Esophagus squamous epithelium (tissue), 5 donors: ENCODE measurements at regions not wholly inside any gene's neighbourhood (a gene's known extent, or its start where the extent isn't known, plus 50 kb on each side); places are given as distances from the start of the nearest gene placed in this dataset.
"Not testable (repeated sequence)": the region's sequence is repeated elsewhere in the genome, so short reads cannot be mapped to it uniquely, and the experiment has no call there.

ENCODE experiments used
- DNase-seq: peaks from one replicate; lab custom pipeline; 2025; lab: John Stamatoyannopoulos, UW
- H3K27ac ChIP-seq, 4 donors: fragments of 200-600 bp; sonication (generic); one replicate each; pipeline ENCODE4 v1.5.1; 2016 to 2019; ENCODE audit warnings: mild to moderate bottlenecking in 1 of 4
- H3K27me3 ChIP-seq, 4 donors: fragments of 200-600 bp; sonication (generic); 1 replicate in 3 of 4; 2 replicates in 1 of 4; pipeline versions ENCODE4 v1.5.1 to v1.6.0; 2017 to 2021; ENCODE audit warnings: antibody characterized with exemption in 1 of 4
- H3K36me3 ChIP-seq, 3 donors: fragments of 200-600 bp; sonication (generic); one replicate each; pipeline ENCODE4 v1.5.1; 2016 to 2019
- H3K4me1 ChIP-seq, 3 donors: fragments of 200-600 bp; sonication (generic); one replicate each; pipeline ENCODE4 v1.5.1; 2017 to 2019
- H3K4me3 ChIP-seq, 4 donors: fragments of 200-600 bp; sonication (generic); 1 replicate in 3 of 4; 2 replicates in 1 of 4; pipeline ENCODE4 v1.5.1; 2016 to 2019; ENCODE audit warnings: mild to moderate bottlenecking in 2 of 4, moderate library complexity in 1 of 4
- H3K9me3 ChIP-seq, 3 donors: fragments of 200-600 bp; sonication (generic); one replicate each; pipeline ENCODE4 v1.5.1; 2016 to 2019
- POLR2A ChIP-seq, 4 donors: fragments of 450-650 bp; IDR thresholded peaks; one replicate each; pipeline ENCODE4 v1.6.1; 2017; ENCODE audit warnings: antibody characterized with exemption in 4 of 4, mild to moderate bottlenecking in 4 of 4, moderate library complexity in 3 of 4
- WGBS, 2 donors: methylation state at CpG; one replicate each; pipeline ENCODE4 v1.1.5; 2018; 5-methylcytosine and 5-hydroxymethylcytosine counted together
- intact Hi-C: fragments of 100-400 bp; cut with DNase I; formaldehyde crosslinking; loops from one replicate; pipeline ENCODE4 v1.15.0; 2022
- TF ChIP-seq, protein P1 (sequence below), 6 experiments: fragments of 450-650 bp in 4 of 6; fragments of 200-600 bp in 2 of 6; sonication (generic) in 2 of 6; IDR thresholded peaks; one replicate each; pipeline ENCODE4 v1.5.1; 2016 to 2019; ENCODE audit warnings: antibody characterized with exemption in 6 of 6, mild to moderate bottlenecking in 4 of 6, moderate library complexity in 4 of 6
- donor health status: DM: yes; HTN: yes; CAD: no.

DNA sequence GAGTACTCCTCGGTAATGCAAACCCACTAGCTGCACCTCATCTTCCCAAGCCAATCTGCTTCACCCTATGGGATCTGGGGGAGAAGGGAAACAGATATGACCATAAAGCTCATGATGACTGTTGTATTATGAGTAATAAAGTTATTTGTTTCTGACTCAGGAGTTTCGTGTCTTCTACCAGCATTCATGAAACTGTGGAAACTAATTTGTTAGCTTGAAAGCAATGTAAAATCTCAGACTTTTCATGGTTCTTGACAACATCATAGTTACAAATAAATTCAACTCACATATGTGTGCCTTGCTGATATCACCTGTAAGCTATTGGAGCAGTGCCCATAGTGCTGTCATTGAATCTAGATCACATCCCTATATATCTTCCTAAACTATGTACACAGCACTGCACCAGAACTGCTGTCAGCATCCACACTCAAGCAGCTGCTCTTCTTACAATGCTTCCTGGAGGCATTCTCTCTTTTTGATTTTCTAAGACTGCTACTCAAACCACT is 135.6 kb upstream of the KYNU start:
- no peak for DNase-seq
- Histone ChIP-seq H3K27ac (no peak overlapping the region), H3K9me3 (no peaks in the 10 kb centered on the region), H3K27me3 (no peaks in the 10 kb centered on the region), H3K36me3 (no peaks in the 10 kb centered on the region), H3K4me3 (no peak overlapping the region), H3K4me1 (no peaks in the 10 kb centered on the region)
- intact Hi-C loops, result no loop called here
- 75 to 80% methylated on average over 2 of the region's 2 CpGs for WGBS, 2 donors
- TF ChIP-seq POLR2A (IDR thresholded peaks at IDR 0.05), result no peak
- TF ChIP-seq, protein P1, sequence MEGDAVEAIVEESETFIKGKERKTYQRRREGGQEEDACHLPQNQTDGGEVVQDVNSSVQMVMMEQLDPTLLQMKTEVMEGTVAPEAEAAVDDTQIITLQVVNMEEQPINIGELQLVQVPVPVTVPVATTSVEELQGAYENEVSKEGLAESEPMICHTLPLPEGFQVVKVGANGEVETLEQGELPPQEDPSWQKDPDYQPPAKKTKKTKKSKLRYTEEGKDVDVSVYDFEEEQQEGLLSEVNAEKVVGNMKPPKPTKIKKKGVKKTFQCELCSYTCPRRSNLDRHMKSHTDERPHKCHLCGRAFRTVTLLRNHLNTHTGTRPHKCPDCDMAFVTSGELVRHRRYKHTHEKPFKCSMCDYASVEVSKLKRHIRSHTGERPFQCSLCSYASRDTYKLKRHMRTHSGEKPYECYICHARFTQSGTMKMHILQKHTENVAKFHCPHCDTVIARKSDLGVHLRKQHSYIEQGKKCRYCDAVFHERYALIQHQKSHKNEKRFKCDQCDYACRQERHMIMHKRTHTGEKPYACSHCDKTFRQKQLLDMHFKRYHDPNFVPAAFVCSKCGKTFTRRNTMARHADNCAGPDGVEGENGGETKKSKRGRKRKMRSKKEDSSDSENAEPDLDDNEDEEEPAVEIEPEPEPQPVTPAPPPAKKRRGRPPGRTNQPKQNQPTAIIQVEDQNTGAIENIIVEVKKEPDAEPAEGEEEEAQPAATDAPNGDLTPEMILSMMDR (IDR thresholded peaks at IDR 0.05), result no peak

DNA sequence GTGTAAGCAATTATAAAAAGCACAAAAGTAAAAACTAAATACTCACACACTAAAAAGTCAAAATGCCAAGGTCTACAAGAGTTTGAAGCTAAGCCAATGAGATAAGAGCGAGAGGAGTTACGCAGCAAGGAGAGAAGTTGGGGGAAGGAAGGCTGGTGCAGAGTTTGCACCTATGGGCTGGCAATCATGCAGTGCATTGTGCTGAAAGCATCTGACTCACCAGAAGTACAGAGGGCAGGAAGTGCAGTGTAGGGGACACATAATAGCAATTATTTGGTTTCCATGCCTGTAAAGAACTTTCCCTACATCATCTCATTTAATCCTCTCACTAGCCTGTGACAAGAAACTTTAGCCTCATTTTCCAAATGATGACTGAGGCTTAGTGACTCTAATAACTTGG is 142.7 kb upstream of the KYNU start:
- DNase-seq, result no peak
- no peak for TF ChIP-seq POLR2A (IDR thresholded peaks at IDR 0.05)
- TF ChIP-seq, protein P1 (IDR thresholded peaks at IDR 0.05), result no peak
- no peaks in the 10 kb centered on the region for H3K36me3 ChIP-seq
- WGBS, 2 donors, result 87 to 89% methylated on average over 2 of the region's 2 CpGs
- H3K9me3 ChIP-seq, result no peaks in the 10 kb centered on the region
- intact Hi-C loops, result no loop called here
- H3K4me1 ChIP-seq, result no peaks in the 10 kb centered on the region
- no peak overlapping the region for H3K4me3 ChIP-seq
- no peak overlapping the region for H3K27ac ChIP-seq
- H3K27me3 ChIP-seq, result no peaks in the 10 kb centered on the region

DNA sequence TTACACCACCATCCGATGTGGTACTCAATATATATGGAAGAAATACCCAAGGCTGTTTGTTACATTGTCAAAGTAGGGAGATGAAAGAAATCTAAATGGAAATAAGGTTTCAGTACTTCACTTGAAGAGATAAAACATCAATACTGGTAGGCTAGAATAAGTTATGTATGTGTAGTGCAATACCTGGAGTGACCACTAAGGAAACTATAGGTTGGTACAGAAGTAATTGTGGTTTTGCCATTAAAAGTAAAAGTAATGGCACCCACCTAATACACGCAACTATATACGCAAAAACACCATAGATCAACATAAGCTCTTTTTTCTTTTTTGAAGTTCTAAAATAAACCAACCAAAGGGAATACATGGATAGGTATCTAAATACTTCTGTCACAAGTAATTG is 143.2 kb upstream of the KYNU start:
- H3K9me3 ChIP-seq, result no peaks in the 10 kb centered on the region
- no peaks in the 10 kb centered on the region for H3K27me3 ChIP-seq
- WGBS, 2 donors, result 89 to 95% methylated on average over 3 of the region's 3 CpGs
- intact Hi-C loops, result no loop called here
- H3K36me3 ChIP-seq, result no peaks in the 10 kb centered on the region
- H3K4me1 ChIP-seq, result no peaks in the 10 kb centered on the region
- DNase-seq, result no peak
- H3K4me3 ChIP-seq, result no peak overlapping the region
- TF ChIP-seq POLR2A (IDR thresholded peaks at IDR 0.05), result no peak
- TF ChIP-seq, protein P1 (IDR thresholded peaks at IDR 0.05), result peak in 2 of 6 experiments; percentile 8 to 11
- H3K27ac ChIP-seq, result no peak overlapping the region

DNA sequence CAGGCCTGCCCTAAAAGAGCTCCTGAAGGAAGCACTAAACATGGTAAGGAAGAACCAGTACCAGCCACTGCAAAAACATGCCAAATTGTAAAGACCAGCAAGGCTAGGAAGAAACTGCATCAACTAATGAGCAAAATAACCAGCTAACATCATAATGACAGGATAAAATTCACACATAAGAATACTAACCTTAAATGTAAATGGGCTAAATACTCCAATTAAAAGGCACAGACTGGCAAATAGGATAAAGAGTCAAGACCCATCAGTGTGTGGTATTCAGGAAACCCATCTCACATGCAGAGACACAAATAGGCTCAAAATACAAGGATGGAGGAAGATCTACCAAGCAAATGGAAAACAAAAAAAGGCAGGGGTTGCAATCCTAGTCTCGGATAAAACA is 147.7 kb upstream of the KYNU start:
- H3K9me3 ChIP-seq, DNase-seq, H3K36me3 ChIP-seq, H3K27me3 ChIP-seq, intact Hi-C loops, H3K4me1 ChIP-seq, H3K27ac ChIP-seq, H3K4me3 ChIP-seq: not testable (repeated sequence)
- WGBS, 2 donors, result 86 to 89% methylated on average over 1 of the region's 1 CpG

DNA sequence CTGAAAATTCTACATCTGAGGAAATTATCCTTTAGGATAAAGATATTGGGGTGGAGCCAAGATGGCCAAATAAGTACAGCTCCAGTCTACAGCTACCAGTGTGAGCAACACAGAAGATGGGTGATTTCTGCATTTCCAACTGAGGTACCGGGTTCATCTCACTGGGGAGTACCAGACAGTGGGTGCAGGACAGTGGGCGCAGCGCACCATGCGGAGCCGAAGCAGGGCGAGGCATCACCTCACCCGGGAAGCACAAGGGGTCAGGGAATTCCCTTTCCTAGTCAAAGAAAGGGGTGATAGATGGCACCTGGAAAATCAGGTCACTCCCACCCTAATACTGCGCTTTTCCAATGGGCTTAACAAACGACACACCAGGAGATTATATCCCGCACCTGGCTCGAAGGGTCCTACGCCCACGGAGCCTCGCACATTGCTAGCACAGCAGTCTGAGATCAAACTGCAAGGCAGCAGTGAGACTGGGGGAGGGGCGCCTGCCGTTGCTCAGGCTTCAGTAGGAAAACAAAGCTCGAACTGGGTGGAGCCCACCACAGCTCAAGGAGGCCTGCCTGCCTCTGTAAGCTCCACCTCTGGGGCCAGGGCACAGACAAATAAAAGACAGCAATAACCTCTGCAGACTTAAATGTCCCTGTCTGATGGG is 149.5 kb upstream of the KYNU start:
- 88 to 93% methylated on average over 10 of the region's 17 CpGs for WGBS, 2 donors
- H3K27me3 ChIP-seq, H3K27ac ChIP-seq, H3K9me3 ChIP-seq, H3K4me1 ChIP-seq, intact Hi-C loops, H3K4me3 ChIP-seq, DNase-seq, H3K36me3 ChIP-seq: not testable (repeated sequence)

DNA sequence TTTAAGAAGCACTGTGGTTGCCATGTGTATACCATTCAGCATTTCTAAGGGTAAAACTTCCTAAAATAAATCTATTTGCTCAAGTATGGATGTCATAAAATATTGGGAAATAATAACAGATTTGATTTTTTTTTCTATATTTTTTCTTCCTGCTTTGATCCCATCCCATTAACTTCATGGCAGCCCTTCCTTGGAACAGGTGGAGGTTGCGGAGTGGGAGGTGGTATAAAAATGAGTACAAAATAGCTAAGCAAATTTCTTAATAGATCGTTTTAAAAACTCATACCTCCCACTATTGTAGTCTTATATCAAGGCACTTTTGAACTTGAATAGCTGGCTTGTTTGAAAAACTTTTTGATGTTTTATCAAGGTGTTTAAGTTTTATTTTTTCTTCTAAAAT is 152.1 kb upstream of the KYNU start:
- TF ChIP-seq POLR2A (IDR thresholded peaks at IDR 0.05), result no peak
- no peak for DNase-seq
- WGBS, 2 donors, result 84 to 90% methylated on average over 2 of the region's 2 CpGs
- no peak overlapping the region for H3K4me3 ChIP-seq
- no peaks in the 10 kb centered on the region for H3K36me3 ChIP-seq
- no peaks in the 10 kb centered on the region for H3K27me3 ChIP-seq
- no peaks in the 10 kb centered on the region for H3K4me1 ChIP-seq
- no peak overlapping the region for H3K27ac ChIP-seq
- H3K9me3 ChIP-seq, result peaks cover 0 to 7% (median 0%) of the 10 kb centered on the region in 3 donors
- intact Hi-C loops, result no loop called here
